ENCODE measurements at regions not wholly inside any gene's neighbourhood (a gene's known extent, or its start where the extent isn't known, plus 50 kb on each side); places are given as distances from the start of the nearest gene placed in this dataset.

DNA sequence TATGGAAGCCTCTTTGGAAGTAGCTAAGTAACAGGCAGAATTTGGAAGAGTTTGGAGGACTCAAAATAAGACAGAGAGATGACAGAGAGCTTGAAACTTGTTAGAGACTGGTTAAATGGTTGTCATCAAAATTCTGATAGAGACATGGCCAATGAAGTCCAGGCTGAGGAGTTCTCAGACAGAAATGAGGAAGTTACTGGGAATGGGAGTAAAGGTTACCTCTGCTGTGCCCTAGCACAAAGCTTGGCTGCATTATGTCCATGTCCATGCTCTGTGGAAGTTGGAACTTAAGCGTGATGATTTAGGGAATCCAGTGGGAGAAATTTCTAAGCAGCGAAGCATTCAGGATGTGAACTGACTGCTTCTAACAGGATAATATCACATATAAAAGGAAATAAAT lies 146.2 kb upstream of the NDST4 start:
- TF ChIP-seq, protein P1, sequence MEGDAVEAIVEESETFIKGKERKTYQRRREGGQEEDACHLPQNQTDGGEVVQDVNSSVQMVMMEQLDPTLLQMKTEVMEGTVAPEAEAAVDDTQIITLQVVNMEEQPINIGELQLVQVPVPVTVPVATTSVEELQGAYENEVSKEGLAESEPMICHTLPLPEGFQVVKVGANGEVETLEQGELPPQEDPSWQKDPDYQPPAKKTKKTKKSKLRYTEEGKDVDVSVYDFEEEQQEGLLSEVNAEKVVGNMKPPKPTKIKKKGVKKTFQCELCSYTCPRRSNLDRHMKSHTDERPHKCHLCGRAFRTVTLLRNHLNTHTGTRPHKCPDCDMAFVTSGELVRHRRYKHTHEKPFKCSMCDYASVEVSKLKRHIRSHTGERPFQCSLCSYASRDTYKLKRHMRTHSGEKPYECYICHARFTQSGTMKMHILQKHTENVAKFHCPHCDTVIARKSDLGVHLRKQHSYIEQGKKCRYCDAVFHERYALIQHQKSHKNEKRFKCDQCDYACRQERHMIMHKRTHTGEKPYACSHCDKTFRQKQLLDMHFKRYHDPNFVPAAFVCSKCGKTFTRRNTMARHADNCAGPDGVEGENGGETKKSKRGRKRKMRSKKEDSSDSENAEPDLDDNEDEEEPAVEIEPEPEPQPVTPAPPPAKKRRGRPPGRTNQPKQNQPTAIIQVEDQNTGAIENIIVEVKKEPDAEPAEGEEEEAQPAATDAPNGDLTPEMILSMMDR (IDR thresholded peaks at IDR 0.05 in 8 of 11, conservative IDR thresholded peaks at IDR 0.05 in 3 of 11), result no peak
- TF ChIP-seq POLR2A (IDR thresholded peaks at IDR 0.05) (no peak), POLR2AphosphoS5 (IDR thresholded peaks at IDR 0.05) (no peak)
